ENCODE measurements at regions not wholly inside any gene's neighbourhood (a gene's known extent, or its start where the extent isn't known, plus 50 kb on each side); places are given as distances from the start of the nearest gene placed in this dataset.

GRCh38 chr12:34291426-34291901, 269.2 kb downstream of the ALG10 start:
- Histone ChIP-seq H3K27me3 (ENCODE audit: insufficient read depth, low read length, poor library complexity, severe bottlenecking) (no peaks in the 10 kb centered on the region), H4K20me1 (ENCODE audit: insufficient read depth, low read length, poor library complexity, severe bottlenecking) (no peaks in the 10 kb centered on the region), H3K4me1 (ENCODE audit: insufficient read depth, low read length, poor library complexity, severe bottlenecking) (no peaks in the 10 kb centered on the region), H3K9me3 (ENCODE audit: insufficient read depth, low read depth, low read length) (peaks cover 28% of the 10 kb centered on the region; the same call in 1 of the 2 replicates), H3F3A (ENCODE audit: low read depth) (no peaks in the 10 kb centered on the region), H3K4me3 (ENCODE audit: low read length, poor library complexity, severe bottlenecking) (no peak overlapping the region), H2AFZ (ENCODE audit: low read length) (no peak overlapping the region), H3K9ac (ENCODE audit: low read depth, low read length, poor library complexity, severe bottlenecking) (no peak overlapping the region), H3K79me2 (ENCODE audit: insufficient read depth, low read length) (no peaks in the 10 kb centered on the region), H3K9me2 (replicated peaks; ENCODE audit: low read depth, low read length) (no peaks in the 10 kb centered on the region), H3K4me2 (ENCODE audit: low read depth, low read length, poor library complexity, severe bottlenecking) (no peak overlapping the region), H3K36me3 (ENCODE audit: insufficient read depth, low read length) (no peaks in the 10 kb centered on the region)
- no peak for TF ChIP-seq EZH2phosphoT487 (IDR thresholded peaks at IDR 0.05; ENCODE audit: borderline replicate concordance)
- TF ChIP-seq, protein P1, sequence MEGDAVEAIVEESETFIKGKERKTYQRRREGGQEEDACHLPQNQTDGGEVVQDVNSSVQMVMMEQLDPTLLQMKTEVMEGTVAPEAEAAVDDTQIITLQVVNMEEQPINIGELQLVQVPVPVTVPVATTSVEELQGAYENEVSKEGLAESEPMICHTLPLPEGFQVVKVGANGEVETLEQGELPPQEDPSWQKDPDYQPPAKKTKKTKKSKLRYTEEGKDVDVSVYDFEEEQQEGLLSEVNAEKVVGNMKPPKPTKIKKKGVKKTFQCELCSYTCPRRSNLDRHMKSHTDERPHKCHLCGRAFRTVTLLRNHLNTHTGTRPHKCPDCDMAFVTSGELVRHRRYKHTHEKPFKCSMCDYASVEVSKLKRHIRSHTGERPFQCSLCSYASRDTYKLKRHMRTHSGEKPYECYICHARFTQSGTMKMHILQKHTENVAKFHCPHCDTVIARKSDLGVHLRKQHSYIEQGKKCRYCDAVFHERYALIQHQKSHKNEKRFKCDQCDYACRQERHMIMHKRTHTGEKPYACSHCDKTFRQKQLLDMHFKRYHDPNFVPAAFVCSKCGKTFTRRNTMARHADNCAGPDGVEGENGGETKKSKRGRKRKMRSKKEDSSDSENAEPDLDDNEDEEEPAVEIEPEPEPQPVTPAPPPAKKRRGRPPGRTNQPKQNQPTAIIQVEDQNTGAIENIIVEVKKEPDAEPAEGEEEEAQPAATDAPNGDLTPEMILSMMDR (conservative IDR thresholded peaks at IDR 0.05; ENCODE audit: low read length) = no peak

GRCh38 chr12:34292736-34293625, 270.7 kb downstream of the ALG10 start:
- H3K4me2 ChIP-seq (ENCODE audit: low read depth, low read length, poor library complexity, severe bottlenecking) = no peak overlapping the region
- no peaks in the 10 kb centered on the region for H3K4me1 ChIP-seq (ENCODE audit: insufficient read depth, low read length, poor library complexity, severe bottlenecking)
- H3K27me3 ChIP-seq (ENCODE audit: insufficient read depth, low read length, poor library complexity, severe bottlenecking) = no peaks in the 10 kb centered on the region
- no peaks in the 10 kb centered on the region for H3K36me3 ChIP-seq (ENCODE audit: insufficient read depth, low read length)
- no peak overlapping the region for H3K4me3 ChIP-seq (ENCODE audit: low read length, poor library complexity, severe bottlenecking)
- no peaks in the 10 kb centered on the region for H4K20me1 ChIP-seq (ENCODE audit: insufficient read depth, low read length, poor library complexity, severe bottlenecking)
- no peaks in the 10 kb centered on the region for H3K79me2 ChIP-seq (ENCODE audit: insufficient read depth, low read length)
- TF ChIP-seq, protein P1 (conservative IDR thresholded peaks at IDR 0.05; ENCODE audit: low read length) = no peak
- TF ChIP-seq EZH2phosphoT487 (IDR thresholded peaks at IDR 0.05; ENCODE audit: borderline replicate concordance) = no peak
- H3F3A ChIP-seq (ENCODE audit: low read depth) = no peaks in the 10 kb centered on the region
- H3K9me2 ChIP-seq (replicated peaks; ENCODE audit: low read depth, low read length) = no peaks in the 10 kb centered on the region
- H3K9me3 ChIP-seq (ENCODE audit: insufficient read depth, low read depth, low read length) = peaks cover 17% of the 10 kb centered on the region; the same call in 1 of the 2 replicates
- no peak overlapping the region for H3K9ac ChIP-seq (ENCODE audit: low read depth, low read length, poor library complexity, severe bottlenecking)
- no peak overlapping the region for H2AFZ ChIP-seq (ENCODE audit: low read length)

DNA sequence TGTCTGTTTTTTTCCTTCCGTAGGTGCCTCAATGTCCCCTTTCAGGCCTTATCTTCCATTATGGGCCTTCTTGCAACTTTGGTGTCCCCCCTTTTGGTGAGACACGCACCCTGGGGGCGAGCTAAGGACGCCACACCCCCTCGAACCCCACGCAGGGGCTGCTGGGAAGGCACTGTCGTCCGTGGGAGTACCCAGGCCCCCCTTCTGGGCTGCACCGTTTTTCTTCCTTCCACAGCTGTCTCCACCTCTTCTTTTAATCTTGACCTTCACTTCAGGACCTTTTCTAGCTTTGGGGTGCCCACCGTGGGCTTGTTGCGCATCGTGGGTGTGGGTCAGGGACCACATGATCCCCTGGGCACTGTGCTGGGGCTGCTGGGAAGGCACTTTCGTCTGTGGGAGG, 271.8 kb downstream of the ALG10 start:
- Histone ChIP-seq H3K27me3 (ENCODE audit: insufficient read depth, low read length, poor library complexity, severe bottlenecking) (no peaks in the 10 kb centered on the region), H3K9ac (ENCODE audit: low read depth, low read length, poor library complexity, severe bottlenecking) (no peak overlapping the region), H3K36me3 (ENCODE audit: insufficient read depth, low read length) (no peaks in the 10 kb centered on the region), H3K4me3 (ENCODE audit: low read length, poor library complexity, severe bottlenecking) (no peak overlapping the region), H3K9me3 (ENCODE audit: insufficient read depth, low read depth, low read length) (peaks cover 17% of the 10 kb centered on the region; the same call in 1 of the 2 replicates), H4K20me1 (ENCODE audit: insufficient read depth, low read length, poor library complexity, severe bottlenecking) (no peaks in the 10 kb centered on the region), H3F3A (ENCODE audit: low read depth) (no peaks in the 10 kb centered on the region), H2AFZ (ENCODE audit: low read length) (no peak overlapping the region), H3K9me2 (replicated peaks; ENCODE audit: low read depth, low read length) (no peaks in the 10 kb centered on the region), H3K4me1 (ENCODE audit: insufficient read depth, low read length, poor library complexity, severe bottlenecking) (no peaks in the 10 kb centered on the region), H3K4me2 (ENCODE audit: low read depth, low read length, poor library complexity, severe bottlenecking) (no peak overlapping the region), H3K79me2 (ENCODE audit: insufficient read depth, low read length) (no peaks in the 10 kb centered on the region)
- TF ChIP-seq, protein P1 (conservative IDR thresholded peaks at IDR 0.05; ENCODE audit: low read length) = no peak
- TF ChIP-seq EZH2phosphoT487 (IDR thresholded peaks at IDR 0.05; ENCODE audit: borderline replicate concordance) = no peak

All from Loucy (cell line).